Activated CD4-positive, alpha-beta T cell treated with anti-CD3 and anti-CD28 coated beads, Interleukin-2, amount 10 ng/mL, durations not matched to agents 24 days and 14 days (primary cell): ENCODE measurements at regions not wholly inside any gene's neighbourhood (a gene's known extent, or its start where the extent isn't known, plus 50 kb on each side); places are given as distances from the start of the nearest gene placed in this dataset.

Experiments
- DNase-seq: peaks from one replicate; pipeline ENCODE4 v3.0.0; 2022
- H3K27ac Mint-ChIP-seq: one replicate; pipeline ENCODE4 v1.8.0; 2022; ENCODE audit warnings: mild to moderate bottlenecking, mixed read lengths
- H3K27me3 Mint-ChIP-seq: one replicate; pipeline ENCODE4 v1.8.0; 2022; ENCODE audit warnings: mixed read lengths
- H3K36me3 Mint-ChIP-seq: one replicate; pipeline ENCODE4 v1.8.0; 2022; ENCODE audit warnings: low read depth, mild to moderate bottlenecking, mixed read lengths
- H3K4me1 Mint-ChIP-seq: one replicate; pipeline ENCODE4 v1.8.0; 2021; ENCODE audit warnings: mixed read lengths
- H3K4me3 Mint-ChIP-seq: one replicate; pipeline ENCODE4 v1.8.0; 2022; ENCODE audit warnings: mild to moderate bottlenecking, moderate library complexity, mixed read lengths
- H3K9me3 Mint-ChIP-seq: one replicate; pipeline ENCODE4 v1.8.0; 2021; ENCODE audit warnings: mixed read lengths
- intact Hi-C: fragments of 100-400 bp; cut with micrococcal nuclease; formaldehyde crosslinking; loops from one replicate; pipeline ENCODE4 v1.15.1; 2023

DNA sequence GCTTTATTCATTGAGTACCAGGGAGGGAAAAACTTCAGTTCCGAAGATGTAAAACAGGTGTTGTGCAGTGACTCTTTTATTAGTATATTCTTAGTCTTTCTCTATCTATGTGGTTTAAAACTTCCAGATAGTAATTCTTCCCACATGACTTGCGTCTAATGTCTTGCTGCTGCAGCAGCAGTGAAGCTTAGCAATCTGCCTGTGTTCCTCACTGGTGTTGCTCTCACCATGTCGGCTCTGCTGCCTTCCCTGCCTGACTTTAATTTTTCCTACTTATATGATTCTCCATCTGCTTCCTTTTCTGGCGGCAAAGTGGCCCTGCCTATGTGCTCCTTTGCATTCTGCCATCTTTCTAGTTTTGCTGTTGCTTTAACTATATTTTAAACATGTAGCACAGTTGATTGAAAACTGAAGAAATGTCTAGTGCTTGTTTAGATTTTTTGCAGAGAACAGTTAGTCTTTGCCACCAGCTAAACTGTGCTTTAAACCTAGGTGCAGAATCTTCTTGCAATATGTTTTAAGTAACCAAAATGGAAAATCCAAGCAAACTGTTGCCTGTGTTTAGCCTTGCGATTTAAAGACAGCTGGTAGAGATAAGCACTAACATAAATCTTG, 1934.2 kb upstream of the IGFBP7 start:
- Mint-ChIP-seq H3K27ac (no peak overlapping the region), H3K4me1 (no peaks in the 10 kb centered on the region), H3K36me3 (no peaks in the 10 kb centered on the region), H3K4me3 (no peak overlapping the region), H3K9me3 (peaks cover 3% of the 10 kb centered on the region), H3K27me3 (no peaks in the 10 kb centered on the region)
- DNase-seq, result no peak
- intact Hi-C loops, result no loop called here

DNA sequence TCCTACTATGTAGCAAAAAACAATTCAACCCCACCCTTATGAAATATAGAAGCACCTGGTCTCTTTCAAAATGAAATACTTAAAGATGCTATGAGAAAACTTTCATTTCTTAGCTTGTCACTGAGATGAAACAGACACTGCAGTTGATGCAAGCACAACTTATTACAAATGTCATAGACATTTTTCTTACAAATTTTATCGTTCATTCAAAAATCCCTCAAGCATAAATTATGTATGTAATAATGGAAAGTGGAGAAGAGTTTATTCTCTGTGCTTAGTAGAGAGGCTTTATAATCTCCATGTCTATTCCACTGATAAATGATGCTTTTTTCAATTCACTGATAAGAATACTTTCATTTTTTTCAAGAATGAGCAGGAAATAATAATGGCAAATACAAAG, 1943.9 kb upstream of the IGFBP7 start:
- no peaks in the 10 kb centered on the region for H3K36me3 Mint-ChIP-seq
- no peak overlapping the region for H3K4me3 Mint-ChIP-seq
- no peak for DNase-seq
- no peak overlapping the region for H3K27ac Mint-ChIP-seq
- no peaks in the 10 kb centered on the region for H3K4me1 Mint-ChIP-seq
- H3K9me3 Mint-ChIP-seq, result peaks cover 2% of the 10 kb centered on the region
- H3K27me3 Mint-ChIP-seq, result no peaks in the 10 kb centered on the region
- intact Hi-C loops, result no loop called here

DNA sequence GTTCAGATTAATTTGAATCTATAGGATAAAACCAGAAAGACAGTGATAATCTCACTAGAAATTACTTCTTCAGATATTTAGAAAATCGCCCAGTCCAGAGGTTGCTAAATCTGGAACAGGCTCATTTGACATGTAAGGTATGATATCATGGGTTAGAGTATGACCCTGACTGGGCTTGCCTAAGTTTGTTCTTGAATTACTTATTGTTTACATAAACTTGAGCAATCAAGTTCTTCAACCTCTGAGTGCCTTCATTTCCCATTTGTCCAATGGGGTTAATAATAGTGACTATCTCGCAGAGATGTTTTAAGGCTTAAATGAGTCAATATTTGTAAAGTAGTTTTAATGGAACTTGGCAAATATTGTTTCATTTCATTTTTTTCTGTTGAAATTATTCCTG, 1947.6 kb upstream of the IGFBP7 start:
- no peaks in the 10 kb centered on the region for H3K4me1 Mint-ChIP-seq

DNA sequence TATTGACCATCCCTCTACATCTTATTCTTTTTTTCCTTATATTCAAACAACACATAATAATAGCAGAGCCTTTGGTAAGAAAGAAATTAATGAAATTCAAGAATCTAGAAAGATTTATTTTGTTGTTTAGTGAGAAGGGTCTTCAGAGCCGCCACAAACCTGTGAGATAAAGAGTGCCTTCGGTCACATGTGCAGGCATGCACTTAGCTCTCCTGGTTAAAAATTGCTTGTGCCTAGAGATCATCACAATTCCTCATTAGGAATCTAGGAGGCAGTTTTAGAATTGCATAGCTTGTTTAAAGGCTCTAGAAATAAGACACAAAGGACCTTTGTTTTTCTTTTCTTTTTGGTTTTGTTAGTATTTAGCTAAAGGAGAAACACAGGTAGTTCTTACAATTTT, 1948.4 kb upstream of the IGFBP7 start:
- no peak overlapping the region for H3K4me3 Mint-ChIP-seq
- intact Hi-C loops, result no loop called here
- peaks cover 5% of the 10 kb centered on the region for H3K9me3 Mint-ChIP-seq
- H3K4me1 Mint-ChIP-seq, result no peaks in the 10 kb centered on the region
- no peak for DNase-seq
- H3K36me3 Mint-ChIP-seq, result no peaks in the 10 kb centered on the region
- no peak overlapping the region for H3K27ac Mint-ChIP-seq
- no peaks in the 10 kb centered on the region for H3K27me3 Mint-ChIP-seq

More for the DNA sequence above, 1947.6 kb upstream of the IGFBP7 start:
- Mint-ChIP-seq H3K36me3 (no peaks in the 10 kb centered on the region), H3K9me3 (peaks cover 5% of the 10 kb centered on the region), H3K27me3 (no peaks in the 10 kb centered on the region), H3K27ac (no peak overlapping the region), H3K4me3 (no peak overlapping the region)
- DNase-seq, result no peak
- intact Hi-C loops, result no loop called here

DNA sequence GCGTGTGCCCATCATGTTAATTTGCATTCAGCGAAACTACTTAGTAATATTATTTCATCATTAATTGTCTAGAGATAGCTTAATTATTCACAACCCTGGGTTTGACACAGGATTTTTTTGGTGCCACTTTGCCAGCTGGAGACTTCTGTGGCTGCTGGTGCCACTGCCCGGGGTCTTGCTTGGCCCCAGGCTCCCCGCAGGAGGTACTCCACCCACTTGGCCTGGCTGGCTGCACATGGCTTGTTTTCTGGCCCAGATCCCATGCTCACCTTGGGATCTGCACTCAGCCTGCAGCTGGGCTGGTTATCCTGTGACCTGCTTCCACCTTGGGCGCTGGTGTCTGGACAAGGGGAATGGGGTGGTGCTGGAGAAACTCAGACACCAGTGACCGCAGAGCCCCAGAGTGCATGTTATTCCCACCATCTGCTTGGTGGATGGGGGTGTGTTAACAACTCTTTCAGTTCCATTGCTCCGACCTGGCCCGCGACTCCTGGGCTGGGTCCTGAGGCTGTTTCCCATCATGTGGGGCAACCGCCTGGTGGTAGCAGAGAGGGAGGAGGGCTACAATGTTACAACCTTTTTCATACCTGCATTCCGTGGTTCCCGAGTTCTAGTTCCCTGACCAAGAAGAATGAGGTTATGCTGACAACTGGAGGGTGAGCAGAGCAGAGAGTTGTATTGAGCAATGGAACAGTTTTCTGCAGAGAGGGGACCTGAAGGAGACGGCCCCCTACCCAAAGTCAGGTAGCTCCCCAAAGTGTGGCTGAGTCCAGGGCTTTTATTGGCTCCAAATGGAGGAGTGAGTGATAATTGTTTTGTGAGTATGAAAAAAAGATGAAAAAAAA, 1950.0 kb upstream of the IGFBP7 start:
- H3K27me3 Mint-ChIP-seq, result no peaks in the 10 kb centered on the region

DNA sequence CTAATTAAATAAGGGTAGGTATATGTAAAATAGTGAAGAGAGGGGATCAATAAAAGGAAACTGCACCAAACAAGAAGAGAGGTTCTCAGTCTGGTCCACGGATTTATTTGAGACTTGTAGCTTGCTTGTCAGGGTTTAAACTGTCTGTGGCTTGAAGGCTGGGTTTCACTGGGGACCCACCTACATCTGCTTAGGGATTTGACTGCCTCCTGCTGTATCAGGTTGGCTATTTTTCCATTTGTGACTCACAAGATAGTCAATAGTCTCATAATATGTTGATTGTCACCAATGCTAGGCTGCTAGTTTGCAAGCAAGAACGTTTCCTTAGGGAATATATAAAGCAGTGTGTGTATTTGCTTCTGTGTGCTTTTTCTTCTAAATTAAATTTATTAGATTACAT, 1950.7 kb upstream of the IGFBP7 start:
- Mint-ChIP-seq H3K27me3 (no peaks in the 10 kb centered on the region), H3K9me3 (peaks cover 5% of the 10 kb centered on the region), H3K36me3 (no peaks in the 10 kb centered on the region), H3K4me3 (no peak overlapping the region), H3K4me1 (no peaks in the 10 kb centered on the region), H3K27ac (no peak overlapping the region)
- no peak for DNase-seq
- intact Hi-C loops, result no loop called here

More for the DNA sequence above, 1950.0 kb upstream of the IGFBP7 start:
- Mint-ChIP-seq H3K4me3 (no peak overlapping the region), H3K27ac (no peak overlapping the region), H3K4me1 (no peaks in the 10 kb centered on the region), H3K9me3 (peaks cover 5% of the 10 kb centered on the region), H3K36me3 (no peaks in the 10 kb centered on the region)
- no peak for DNase-seq
- intact Hi-C loops, result no loop called here

DNA sequence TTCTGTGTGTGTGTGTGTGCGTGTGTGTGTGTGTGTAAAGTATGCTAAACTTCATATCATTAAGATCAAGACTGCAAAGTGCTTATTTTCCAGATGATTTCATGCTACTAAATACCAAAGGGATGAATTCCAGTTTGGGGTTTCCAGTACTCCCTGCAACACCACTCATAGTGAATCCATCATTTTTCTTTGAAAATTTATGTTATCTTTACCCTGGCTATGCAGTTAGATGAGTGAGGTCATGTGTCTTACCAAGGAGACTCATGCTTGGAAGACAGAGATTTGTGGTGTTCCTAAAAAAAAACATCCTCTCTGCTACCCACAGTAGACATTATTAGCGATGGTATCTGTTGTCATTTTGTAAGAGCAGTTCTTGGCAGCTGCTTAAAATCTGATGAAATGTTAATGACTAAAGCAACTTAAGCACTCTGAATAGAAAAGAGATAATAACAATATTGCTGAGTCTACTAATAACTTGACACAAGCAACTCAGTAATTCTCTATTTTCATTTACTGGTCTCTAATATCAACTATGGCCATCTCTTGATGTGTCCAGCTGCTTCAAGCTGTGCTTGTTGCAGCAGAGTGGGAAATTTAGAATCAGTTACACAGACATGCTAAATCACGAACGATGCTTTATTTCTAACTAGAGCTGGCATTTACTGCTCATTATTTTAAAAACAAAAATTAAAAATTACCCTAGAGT, 1953.0 kb upstream of the IGFBP7 start:
- intact Hi-C loops, result no loop called here
- H3K27me3 Mint-ChIP-seq, result no peaks in the 10 kb centered on the region
- peaks cover 9% of the 10 kb centered on the region for H3K9me3 Mint-ChIP-seq
- no peaks in the 10 kb centered on the region for H3K36me3 Mint-ChIP-seq
- H3K4me1 Mint-ChIP-seq, result no peaks in the 10 kb centered on the region
- no peak overlapping the region for H3K4me3 Mint-ChIP-seq
- H3K27ac Mint-ChIP-seq, result no peak overlapping the region
- no peak for DNase-seq

DNA sequence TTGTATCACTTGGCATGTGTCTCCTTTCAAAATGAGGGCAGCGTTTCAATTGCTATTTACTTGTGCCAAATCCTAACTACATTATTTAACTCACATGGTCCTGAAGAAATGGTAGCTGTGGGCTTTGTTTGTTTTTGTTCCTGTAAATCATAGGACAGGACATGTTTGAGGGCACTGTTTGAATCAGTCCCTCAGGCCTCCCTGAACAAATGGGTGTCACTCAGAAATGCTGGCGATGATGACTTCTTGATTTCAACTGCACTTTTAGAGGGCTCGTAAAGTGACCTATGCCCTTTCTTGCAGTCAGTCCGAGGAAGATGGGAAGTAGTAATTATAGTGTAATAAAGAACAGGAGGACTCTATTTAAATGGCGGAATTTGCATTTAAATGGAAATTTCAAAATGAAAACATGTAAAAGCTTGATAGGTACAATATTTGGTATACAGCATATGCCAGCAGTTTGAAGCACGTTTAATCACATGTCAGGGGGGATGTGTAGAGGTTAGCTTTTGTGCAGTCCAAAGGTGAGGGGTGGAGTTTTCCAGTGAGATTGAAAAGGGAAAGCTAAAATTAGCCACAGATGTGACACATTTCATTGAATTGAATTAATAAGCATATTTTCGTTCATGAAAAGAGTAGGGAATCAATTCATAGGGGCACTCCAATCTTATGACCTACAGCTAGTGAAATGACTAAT, 1958.7 kb upstream of the IGFBP7 start:
- Mint-ChIP-seq H3K4me1 (no peaks in the 10 kb centered on the region), H3K36me3 (no peaks in the 10 kb centered on the region), H3K27me3 (no peaks in the 10 kb centered on the region), H3K27ac (no peak overlapping the region), H3K9me3 (peaks cover 5% of the 10 kb centered on the region), H3K4me3 (no peak overlapping the region)
- intact Hi-C loops, result no loop called here
- DNase-seq, result no peak

DNA sequence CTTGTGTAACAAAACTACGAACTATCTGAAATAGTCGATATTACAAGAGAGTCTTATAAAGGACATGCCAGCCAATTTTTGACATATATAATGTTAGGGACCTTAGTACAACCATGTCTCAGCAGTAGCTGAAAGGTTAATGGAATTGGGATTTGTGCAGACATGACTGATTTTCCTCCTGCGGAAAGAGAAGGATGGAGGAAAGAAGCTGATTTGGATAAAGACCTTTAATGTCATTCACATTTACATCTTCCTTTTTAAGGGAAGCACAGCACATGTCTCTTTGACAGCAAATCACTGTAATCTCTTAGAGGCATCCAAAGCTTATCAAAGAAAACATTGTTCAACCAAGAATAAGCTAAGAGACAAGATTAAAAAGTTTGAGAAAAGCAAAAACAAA, 1976.2 kb upstream of the IGFBP7 start:
- no peak overlapping the region for H3K27ac Mint-ChIP-seq
- no peaks in the 10 kb centered on the region for H3K4me1 Mint-ChIP-seq
- no peak for DNase-seq
- intact Hi-C loops, result no loop called here
- no peak overlapping the region for H3K4me3 Mint-ChIP-seq
- H3K9me3 Mint-ChIP-seq, result peaks cover 5% of the 10 kb centered on the region
- no peaks in the 10 kb centered on the region for H3K36me3 Mint-ChIP-seq
- H3K27me3 Mint-ChIP-seq, result no peaks in the 10 kb centered on the region

DNA sequence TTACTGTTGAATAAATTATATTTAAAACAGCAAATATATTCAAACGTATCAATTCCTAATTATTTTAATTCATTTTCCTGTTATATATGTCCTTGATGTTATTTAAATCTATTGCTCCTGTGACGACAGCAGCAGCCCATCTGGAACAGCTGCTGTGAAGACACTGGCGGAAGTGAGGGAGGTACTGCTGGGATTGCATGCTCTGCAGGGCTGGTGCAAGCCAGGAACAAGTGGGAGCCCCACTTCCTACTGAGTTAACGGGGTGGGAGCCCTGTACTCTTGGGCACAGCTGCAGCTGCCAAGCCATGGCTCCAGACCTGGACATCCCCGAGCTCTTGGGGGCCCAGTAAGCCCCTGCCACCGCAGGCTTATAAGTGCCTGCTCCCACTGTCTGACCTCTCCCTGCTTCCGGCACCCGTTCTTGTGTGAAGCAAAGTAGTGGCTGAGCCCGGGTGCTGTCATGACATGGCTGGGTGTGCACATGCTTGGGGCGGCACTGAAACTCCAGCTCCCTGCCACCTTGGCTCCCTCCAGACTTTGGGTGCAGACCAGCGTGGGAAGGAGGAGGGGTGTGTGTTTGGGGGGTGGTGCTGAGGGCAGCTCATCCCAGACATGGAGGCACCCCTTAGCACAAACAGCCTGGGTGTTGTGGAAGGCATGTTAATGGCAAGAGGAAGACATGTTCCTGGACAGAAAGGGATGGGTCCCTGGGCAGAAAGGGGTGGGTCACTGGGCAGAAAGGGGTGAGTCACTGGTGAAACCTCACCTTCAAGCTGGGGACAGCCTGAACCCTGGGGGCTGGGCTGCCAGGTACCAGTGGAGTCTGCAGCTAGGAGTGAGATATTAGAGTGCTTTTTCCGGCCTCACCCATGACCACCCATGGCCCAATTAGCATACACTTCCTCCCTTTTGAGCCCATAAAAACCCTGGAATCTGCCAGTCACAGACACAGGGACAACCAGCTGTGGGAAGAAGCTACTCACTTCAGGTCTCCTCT, 1981.3 kb upstream of the IGFBP7 start:
- Mint-ChIP-seq H3K27me3 (no peaks in the 10 kb centered on the region), H3K4me1 (no peaks in the 10 kb centered on the region), H3K4me3 (no peak overlapping the region), H3K9me3 (peaks cover 5% of the 10 kb centered on the region), H3K36me3 (no peaks in the 10 kb centered on the region), H3K27ac (no peak overlapping the region)
- no peak for DNase-seq
- intact Hi-C loops, result no loop called here

DNA sequence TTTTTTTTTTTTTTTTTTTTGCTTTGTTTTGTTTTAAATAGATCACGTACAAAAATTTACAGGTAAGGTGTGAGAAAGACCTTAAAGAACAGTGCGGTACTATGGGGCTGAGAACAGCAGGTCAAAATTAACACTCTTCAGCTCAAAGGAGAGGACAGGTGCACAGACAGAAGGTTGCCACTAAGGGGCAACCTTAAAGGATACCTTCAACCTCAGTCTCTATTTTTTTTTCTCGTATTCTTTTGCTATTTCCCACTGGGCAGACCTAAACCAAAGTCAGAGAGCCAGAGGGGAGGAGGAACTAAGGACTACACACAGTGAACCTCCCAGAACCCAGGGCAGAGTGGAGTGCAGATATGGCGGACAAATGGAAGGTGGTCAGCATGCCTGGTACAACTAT, 1984.3 kb upstream of the IGFBP7 start:
- Mint-ChIP-seq H3K36me3 (no peaks in the 10 kb centered on the region), H3K9me3 (peaks cover 4% of the 10 kb centered on the region), H3K4me1 (no peaks in the 10 kb centered on the region), H3K27ac (no peak overlapping the region), H3K27me3 (no peaks in the 10 kb centered on the region), H3K4me3 (no peak overlapping the region)
- DNase-seq, result no peak
- intact Hi-C loops, result no loop called here

DNA sequence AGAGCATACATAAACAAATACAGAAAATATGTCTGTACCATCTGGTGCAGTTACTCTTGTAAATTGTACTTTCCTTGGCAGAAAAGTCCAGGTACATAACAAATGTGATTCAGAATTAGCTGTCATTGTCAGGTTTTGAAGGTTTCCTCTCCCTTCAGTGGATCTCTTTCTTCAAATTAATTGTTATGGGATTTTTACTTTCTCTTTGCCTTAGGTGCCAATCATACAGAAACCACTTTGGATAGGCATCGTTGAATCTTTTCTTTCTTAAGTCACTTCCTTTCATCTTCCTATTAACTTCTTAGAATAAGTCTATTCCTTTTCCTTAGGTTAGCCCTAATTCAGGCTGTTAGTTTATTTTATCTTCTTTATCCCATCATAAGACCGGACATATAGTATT, 1992.1 kb upstream of the IGFBP7 start:
- H3K36me3 Mint-ChIP-seq, result no peaks in the 10 kb centered on the region
- H3K27ac Mint-ChIP-seq, result no peak overlapping the region
- H3K9me3 Mint-ChIP-seq, result peaks cover 3% of the 10 kb centered on the region
- H3K4me1 Mint-ChIP-seq, result no peaks in the 10 kb centered on the region
- H3K27me3 Mint-ChIP-seq, result no peaks in the 10 kb centered on the region
- H3K4me3 Mint-ChIP-seq, result no peak overlapping the region
- no peak for DNase-seq
- intact Hi-C loops, result no loop called here

DNA sequence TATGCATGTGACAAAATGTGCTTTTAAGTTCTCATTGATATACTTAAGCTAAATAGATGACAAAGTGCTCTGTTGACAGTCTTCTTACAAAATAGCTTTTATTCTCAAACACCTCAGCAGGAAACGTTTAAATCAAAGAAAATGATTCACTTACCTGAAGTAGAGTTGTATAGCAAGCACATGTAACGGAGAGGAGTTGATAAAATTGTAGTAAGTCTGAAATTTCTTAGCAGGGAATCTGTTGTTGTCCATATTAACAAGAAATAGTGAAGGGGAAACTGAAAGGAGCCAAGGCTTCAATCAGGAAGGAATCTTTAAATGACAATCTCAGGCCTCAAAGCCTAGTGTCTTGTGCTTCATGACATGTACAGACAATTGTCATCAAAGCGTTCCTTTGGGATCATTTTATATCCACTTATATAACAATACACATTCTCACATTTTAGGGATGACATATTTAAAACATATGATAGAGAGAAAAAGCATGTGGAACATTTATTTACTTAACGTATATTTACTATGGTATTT, 2010.2 kb upstream of the IGFBP7 start:
- Mint-ChIP-seq H3K36me3 (no peaks in the 10 kb centered on the region), H3K4me1 (no peaks in the 10 kb centered on the region), H3K4me3 (no peak overlapping the region), H3K27me3 (no peaks in the 10 kb centered on the region), H3K9me3 (peaks cover 4% of the 10 kb centered on the region), H3K27ac (no peak overlapping the region)
- intact Hi-C loops, result no loop called here
- DNase-seq, result no peak
